Testis (tissue), 2 donors: ENCODE measurements at regions not wholly inside any gene's neighbourhood (a gene's known extent, or its start where the extent isn't known, plus 50 kb on each side); places are given as distances from the start of the nearest gene placed in this dataset.

Source experiments
- CTCF ChIP-seq, 3 experiments: fragments of 450-650 bp in 2 of 3; fragments of 200-600 bp in 1 of 3; sonication (generic) in 1 of 3; IDR thresholded peaks; one replicate each; pipeline ENCODE4 v1.5.1; 2016 to 2019; ENCODE audit warnings: antibody characterized with exemption in 3 of 3, mild to moderate bottlenecking in 2 of 3, moderate library complexity in 1 of 3
- POLR2A ChIP-seq: fragments of 450-650 bp; IDR thresholded peaks from one replicate; pipeline ENCODE4 v1.6.1; 2017; ENCODE audit warnings: antibody characterized with exemption, mild to moderate bottlenecking, moderate library complexity

GRCh38 chr10:8183241-8183704 is 128.8 kb downstream of the GATA3 start:
- TF ChIP-seq CTCF (IDR thresholded peaks at IDR 0.05) = no peak
- no peak for TF ChIP-seq POLR2A
